GM19463 (cell line): ENCODE measurements at regions not wholly inside any gene's neighbourhood (a gene's known extent, or its start where the extent isn't known, plus 50 kb on each side); places are given as distances from the start of the nearest gene placed in this dataset.
"Not testable (repeated sequence)": the region's sequence is repeated elsewhere in the genome, so short reads cannot be mapped to it uniquely, and the experiment has no call there.

ENCODE experiments used
- ATAC-seq: cut with Tn5 transposase; IDR thresholded peaks from one replicate; pipeline ENCODE4 v1.9.1; 2021; ENCODE audit warnings: mild to moderate bottlenecking, moderate library complexity; ENCODE audit not compliant: unreplicated experiment

- ATAC-seq: peak; percentile 97
Measured at GRCh38 chr11:22920939-22921565, 60.8 kb upstream of the CCDC179 start.

GRCh38 chr11:22922672-22923071 lies 62.4 kb upstream of the CCDC179 start:
- no peak for ATAC-seq

- ATAC-seq: no peak
Measured at GRCh38 chr11:22923561-22923960, 63.3 kb upstream of the CCDC179 start.

- no peak for ATAC-seq
Measured at GRCh38 chr11:22926341-22926740, 66.1 kb upstream of the CCDC179 start.

GRCh38 chr11:22927793-22928192 lies 67.5 kb upstream of the CCDC179 start:
- ATAC-seq: no peak

GRCh38 chr11:22928207-22928917 lies 68.1 kb upstream of the CCDC179 start:
- no peak for ATAC-seq

GRCh38 chr11:22930816-22931594 lies 70.7 kb upstream of the CCDC179 start:
- ATAC-seq: peak; percentile 98

- no peak for ATAC-seq
Measured at GRCh38 chr11:22938691-22939090, 78.4 kb upstream of the CCDC179 start.

- ATAC-seq: not testable (repeated sequence)
Measured at GRCh38 chr11:22941544-22941943, 81.3 kb upstream of the CCDC179 start.

- no peak for ATAC-seq
Measured at GRCh38 chr11:22957786-22958185, 97.5 kb upstream of the CCDC179 start.

GRCh38 chr11:22974251-22974650 lies 114.0 kb upstream of the CCDC179 start:
- ATAC-seq: no peak

GRCh38 chr11:22976146-22976545 lies 115.9 kb upstream of the CCDC179 start:
- ATAC-seq: peak; percentile 72

- no peak for ATAC-seq
Measured at GRCh38 chr11:22982903-22983302, 122.6 kb upstream of the CCDC179 start.

- no peak for ATAC-seq
Measured at GRCh38 chr11:22984045-22984444, 123.8 kb upstream of the CCDC179 start.

- no peak for ATAC-seq
Measured at GRCh38 chr11:22989371-22989770, 129.1 kb upstream of the CCDC179 start.

- ATAC-seq: no peak
Measured at GRCh38 chr11:22991196-22991595, 130.9 kb upstream of the CCDC179 start.

- ATAC-seq: no peak
Measured at GRCh38 chr11:23006730-23007129, 146.5 kb upstream of the CCDC179 start.

- no peak for ATAC-seq
Measured at GRCh38 chr11:23010790-23011335, 150.6 kb upstream of the CCDC179 start.

- no peak for ATAC-seq
Measured at GRCh38 chr11:23012930-23013329, 152.7 kb upstream of the CCDC179 start.

GRCh38 chr11:23013509-23013908 lies 153.2 kb upstream of the CCDC179 start:
- ATAC-seq: no peak

GRCh38 chr11:23021287-23021863 lies 161.1 kb upstream of the CCDC179 start:
- peak; percentile 65 for ATAC-seq
